ENCODE measurements at regions not wholly inside any gene's neighbourhood (a gene's known extent, or its start where the extent isn't known, plus 50 kb on each side); places are given as distances from the start of the nearest gene placed in this dataset.

DNA sequence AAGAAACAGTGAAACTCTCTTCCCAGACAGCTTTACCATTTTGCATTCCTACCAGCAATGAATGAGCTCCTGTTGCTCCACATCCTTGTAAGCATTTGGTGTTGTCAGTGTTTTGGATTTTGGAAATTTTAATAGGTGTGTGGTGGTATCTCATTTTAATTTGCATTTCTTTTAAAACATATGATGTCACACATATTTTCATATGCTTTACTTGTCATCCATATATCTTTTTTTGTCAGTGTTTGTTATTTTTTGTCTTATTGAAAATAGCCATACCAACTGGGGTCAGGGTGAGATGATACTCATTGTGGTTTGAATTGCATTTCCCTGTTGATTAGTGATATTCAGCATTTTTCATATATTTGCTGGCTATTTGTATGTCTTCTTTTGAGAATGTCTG, 119.5 kb upstream of the FOXA2 start:
- in situ Hi-C loops (cut with MboI) (no loop called here), intact Hi-C loops (cut with micrococcal nuclease) (no loop called here)
- no peaks in the 10 kb centered on the region for H3K36me3 ChIP-seq (ENCODE audit: control insufficient read depth, insufficient read depth, low read length)
- DNase-seq (ENCODE audit: extremely low read depth in 1 of 4, low spot score in 3 of 4) (no peak), ATAC-seq (no peak), FAIRE-seq (no peak)
- no peak overlapping the region for H3K27ac ChIP-seq (ENCODE audit: extremely low read depth, low read depth, low read length)
- no peak overlapping the region for H3K9ac ChIP-seq (ENCODE audit: insufficient read depth in 1 of 2, low read depth in 2 of 2, low read length in 2 of 2)
- H3K4me3 ChIP-seq: no peak overlapping the region
- no peaks in the 10 kb centered on the region for H3K9me1 ChIP-seq (ENCODE audit: control insufficient read depth, insufficient read depth, low read length)
- H3K79me2 ChIP-seq (ENCODE audit: control insufficient read depth, insufficient read depth, low read length): no peaks in the 10 kb centered on the region
- H3K27me3 ChIP-seq (ENCODE audit: control insufficient read depth in 2 of 2, insufficient read depth in 2 of 2, low read length in 2 of 2): no peaks in the 10 kb centered on the region
- no peaks in the 10 kb centered on the region for H4K20me1 ChIP-seq (replicated peaks; ENCODE audit: control insufficient read depth, insufficient read depth, low read length)
- TF ChIP-seq ZNF175 (CRISPR knock-in tag; IDR thresholded peaks at IDR 0.05; ENCODE audit: low read depth) (no peak), RBFOX2 (IDR thresholded peaks at IDR 0.05; ENCODE audit: low read depth, low read length) (no peak), COPS2 (conservative IDR thresholded peaks at IDR 0.05) (no peak), KLF16 (IDR thresholded peaks at IDR 0.05) (no peak), MYC (IDR thresholded peaks at IDR 0.05; ENCODE audit: low read depth, low read length) (no peak), MYC (CRISPR knock-in tag; IDR thresholded peaks at IDR 0.05; ENCODE audit: borderline replicate concordance, low read depth) (no peak), ZNF224 (CRISPR knock-in tag; IDR thresholded peaks at IDR 0.05) (no peak), EP400 (IDR thresholded peaks at IDR 0.05) (no peak), CBFA2T3 (IDR thresholded peaks at IDR 0.05) (no peak), ZBED1 (IDR thresholded peaks at IDR 0.05) (no peak), ZNF239 (CRISPR knock-in tag; IDR thresholded peaks at IDR 0.05) (no peak), SIX5 (IDR thresholded peaks at IDR 0.05; ENCODE audit: borderline replicate concordance in 1 of 2, insufficient read depth in 1 of 2, low read depth in 1 of 2, low read length in 2 of 2) (no peak), GTF2F1 (IDR thresholded peaks at IDR 0.05; ENCODE audit: low read depth, low read length) (no peak)
- TF ChIP-seq, protein P1, sequence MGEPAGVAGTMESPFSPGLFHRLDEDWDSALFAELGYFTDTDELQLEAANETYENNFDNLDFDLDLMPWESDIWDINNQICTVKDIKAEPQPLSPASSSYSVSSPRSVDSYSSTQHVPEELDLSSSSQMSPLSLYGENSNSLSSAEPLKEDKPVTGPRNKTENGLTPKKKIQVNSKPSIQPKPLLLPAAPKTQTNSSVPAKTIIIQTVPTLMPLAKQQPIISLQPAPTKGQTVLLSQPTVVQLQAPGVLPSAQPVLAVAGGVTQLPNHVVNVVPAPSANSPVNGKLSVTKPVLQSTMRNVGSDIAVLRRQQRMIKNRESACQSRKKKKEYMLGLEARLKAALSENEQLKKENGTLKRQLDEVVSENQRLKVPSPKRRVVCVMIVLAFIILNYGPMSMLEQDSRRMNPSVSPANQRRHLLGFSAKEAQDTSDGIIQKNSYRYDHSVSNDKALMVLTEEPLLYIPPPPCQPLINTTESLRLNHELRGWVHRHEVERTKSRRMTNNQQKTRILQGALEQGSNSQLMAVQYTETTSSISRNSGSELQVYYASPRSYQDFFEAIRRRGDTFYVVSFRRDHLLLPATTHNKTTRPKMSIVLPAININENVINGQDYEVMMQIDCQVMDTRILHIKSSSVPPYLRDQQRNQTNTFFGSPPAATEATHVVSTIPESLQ (CRISPR knock-in tag; IDR thresholded peaks at IDR 0.05): no peak
- no peaks in the 10 kb centered on the region for H3K9me3 ChIP-seq (replicated peaks; ENCODE audit: control insufficient read depth, insufficient read depth, low read depth, low read length)
- no peak overlapping the region for H2AFZ ChIP-seq (ENCODE audit: low read depth, low read length)
- no peaks in the 10 kb centered on the region for H3K4me1 ChIP-seq (replicated peaks in 1 of 2; ENCODE audit: control insufficient read depth in 2 of 2, insufficient read depth in 2 of 2, low read length in 2 of 2)
- H3K4me2 ChIP-seq (ENCODE audit: insufficient read depth, low read length): no peak overlapping the region
- CTCF ChIA-PET (ENCODE audit: low intra/inter-chr PET ratio): no interaction called here
- no TSS peak for BruUV-seq (replicated peaks)
- POLR2A ChIA-PET: no interaction called here

All from K562 (cell line).